HEK293 (cell line): ENCODE measurements at regions not wholly inside any gene's neighbourhood (a gene's known extent, or its start where the extent isn't known, plus 50 kb on each side); places are given as distances from the start of the nearest gene placed in this dataset.

Source experiments
- CTCF ChIP-seq: fragments of 450-650 bp; formaldehyde crosslinking; IDR thresholded peaks from 2 replicates; pipeline ENCODE4 v1.5.1; 2016; ENCODE audit warnings: missing biosample characterization, missing genetic modification characterization
- SCRT1 ChIP-seq: fragments of 450-650 bp; formaldehyde crosslinking; IDR thresholded peaks from 2 replicates; pipeline ENCODE4 v1.5.1; 2016; ENCODE audit warnings: missing biosample characterization, missing genetic modification characterization, borderline replicate concordance
- ZBTB49 ChIP-seq: fragments of 450-650 bp; formaldehyde crosslinking; IDR thresholded peaks from 2 replicates; pipeline ENCODE4 v1.5.1; 2016; ENCODE audit warnings: missing biosample characterization, missing genetic modification characterization, low read depth
- ZNF398 ChIP-seq: fragments of 450-650 bp; formaldehyde crosslinking; IDR thresholded peaks from 2 replicates; pipeline ENCODE4 v1.5.1; 2017; ENCODE audit warnings: missing biosample characterization, missing genetic modification characterization
- ZNF416 ChIP-seq: fragments of 450-650 bp; formaldehyde crosslinking; IDR thresholded peaks from 2 replicates; pipeline ENCODE4 v1.5.1; 2016; ENCODE audit warnings: missing biosample characterization, missing genetic modification characterization
- ZNF629 ChIP-seq: fragments of 450-650 bp; formaldehyde crosslinking; IDR thresholded peaks from 2 replicates; pipeline ENCODE4 v1.5.1; 2017; ENCODE audit warnings: missing biosample characterization, missing genetic modification characterization
- ZNF704 ChIP-seq: fragments of 450-650 bp; formaldehyde crosslinking; IDR thresholded peaks from 2 replicates; pipeline ENCODE4 v1.5.1; 2016; ENCODE audit warnings: missing biosample characterization, missing genetic modification characterization

GRCh38 chr5:171693412-171693811, 92.2 kb upstream of the SMIM23 start:
- TF ChIP-seq CTCF (tag by site-specific recombination) (no peak), ZNF704 (tag by site-specific recombination) (no peak), ZNF416 (tag by site-specific recombination) (no peak), ZBTB49 (tag by site-specific recombination) (no peak), SCRT1 (tag by site-specific recombination) (no peak), ZNF398 (no peak), ZNF629 (tag by site-specific recombination) (no peak)
